Prostate gland (tissue), 2 donors: ENCODE measurements at regions not wholly inside any gene's neighbourhood (a gene's known extent, or its start where the extent isn't known, plus 50 kb on each side); places are given as distances from the start of the nearest gene placed in this dataset.
"Not testable (repeated sequence)": the region's sequence is repeated elsewhere in the genome, so short reads cannot be mapped to it uniquely, and the experiment has no call there.

Source experiments
- DNase-seq: peaks from one replicate; pipeline ENCODE4 v3.0.0-alpha.2; 2019; ENCODE audit warnings: low spot score
- H3K27ac ChIP-seq, 2 donors: fragments of 200-600 bp; sonication (generic); 2 replicates each; pipeline ENCODE4 v1.5.1; 2017 to 2019
- H3K27me3 ChIP-seq: fragments of 200-600 bp; sonication (generic); replicated peaks from 2 replicates; pipeline ENCODE4 v1.5.1; 2019; ENCODE audit not compliant: insufficient read depth
- H3K36me3 ChIP-seq, 2 donors: fragments of 200-600 bp; sonication (generic); 1 replicate in 1 of 2; 2 replicates in 1 of 2; pipeline versions ENCODE4 v1.5.1 to v1.8.1; 2017 to 2019
- H3K4me1 ChIP-seq: fragments of 200-600 bp; sonication (generic); replicated peaks from 2 replicates; pipeline ENCODE4 v1.5.1; 2019
- H3K4me3 ChIP-seq, 2 donors: fragments of 200-600 bp; sonication (generic); 2 replicates each; pipeline ENCODE4 v1.5.1; 2017 to 2019
- H3K9me3 ChIP-seq: fragments of 200-600 bp; sonication (generic); 2 replicates; pipeline ENCODE4 v1.5.1; 2017
- POLR2A ChIP-seq: fragments of 450-650 bp; IDR thresholded peaks from one replicate; pipeline ENCODE4 v1.6.1; 2016; ENCODE audit warnings: antibody characterized with exemption, mild to moderate bottlenecking
- POLR2AphosphoS5 ChIP-seq: sonication (generic); formaldehyde crosslinking; IDR thresholded peaks from one replicate; pipeline ENCODE4 v1.6.1; 2017; ENCODE audit warnings: antibody characterized with exemption
- WGBS: methylation state at CpG from one replicate; pipeline ENCODE4 v1.1.5; 2018; 5-methylcytosine and 5-hydroxymethylcytosine counted together
- intact Hi-C: fragments of 100-400 bp; cut with DNase I; formaldehyde crosslinking; loops from one replicate; pipeline ENCODE4 v1.14.2; 2022
- TF ChIP-seq, protein P1 (sequence below), 4 experiments: fragments of 200-600 bp in 2 of 4; fragments of 450-650 bp in 2 of 4; sonication (generic) in 2 of 4; IDR thresholded peaks; 1 replicate in 3 of 4; 2 replicates in 1 of 4; pipeline ENCODE4 v1.5.1; 2016 to 2019; ENCODE audit warnings: antibody characterized with exemption in 4 of 4, mild to moderate bottlenecking in 2 of 4, moderate library complexity in 2 of 4

DNA sequence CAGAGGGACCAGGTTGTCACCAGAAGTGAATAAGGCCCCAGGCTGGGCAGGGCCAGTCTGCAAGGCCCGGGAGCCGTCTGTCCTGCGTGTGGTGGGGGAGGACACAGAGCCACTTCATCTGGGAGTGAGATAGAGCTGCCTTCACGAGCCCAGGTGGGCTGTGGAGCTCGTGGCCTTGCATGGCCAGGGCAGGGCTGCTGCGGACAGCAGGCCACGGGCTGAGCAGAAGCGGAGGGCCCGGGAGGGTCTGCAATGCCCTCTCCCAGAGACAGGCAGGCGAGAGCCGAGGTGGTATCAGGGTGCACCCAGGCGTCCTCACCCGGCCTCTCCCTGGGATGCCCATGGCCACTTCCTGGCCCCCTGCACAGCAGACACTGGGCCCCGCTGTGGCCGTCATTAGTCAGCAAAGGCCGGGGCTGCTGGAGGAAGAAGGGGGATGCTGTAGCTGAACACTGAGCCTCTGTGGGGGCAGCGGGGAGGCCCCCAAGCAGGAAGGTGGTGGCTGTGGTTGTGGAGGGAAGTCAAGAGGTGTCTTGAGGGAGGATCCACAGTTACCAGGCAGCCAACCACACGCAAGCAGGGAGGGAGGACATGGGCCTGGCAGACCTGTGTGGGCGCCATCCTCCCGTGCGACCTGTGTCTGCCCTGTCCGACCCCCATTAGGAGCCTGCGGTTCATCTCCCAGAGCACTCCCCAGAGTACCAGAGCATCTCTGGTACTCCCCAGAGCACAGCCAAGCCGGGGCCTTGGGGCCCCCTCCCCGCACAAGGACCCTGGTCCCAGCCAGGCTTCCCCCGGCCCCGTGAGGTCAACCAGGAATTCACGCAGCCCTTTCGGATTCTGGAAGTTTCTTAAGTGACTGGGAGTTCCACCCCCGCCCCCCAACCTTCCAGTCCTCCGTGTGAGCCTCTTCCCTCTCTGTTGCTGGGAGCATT lies 1109.5 kb downstream of the BRD1 start:
- Histone ChIP-seq H3K27ac (no peak overlapping the region), H3K4me1 (no peaks in the 10 kb centered on the region), H3K36me3 (no peaks in the 10 kb centered on the region), H3K27me3 (no peaks in the 10 kb centered on the region), H3K4me3 (no peak overlapping the region), H3K9me3 (no peaks in the 10 kb centered on the region)
- DNase-seq: no peak
- WGBS: 93% methylated on average over 31 of the region's 31 CpGs
- TF ChIP-seq, protein P1, sequence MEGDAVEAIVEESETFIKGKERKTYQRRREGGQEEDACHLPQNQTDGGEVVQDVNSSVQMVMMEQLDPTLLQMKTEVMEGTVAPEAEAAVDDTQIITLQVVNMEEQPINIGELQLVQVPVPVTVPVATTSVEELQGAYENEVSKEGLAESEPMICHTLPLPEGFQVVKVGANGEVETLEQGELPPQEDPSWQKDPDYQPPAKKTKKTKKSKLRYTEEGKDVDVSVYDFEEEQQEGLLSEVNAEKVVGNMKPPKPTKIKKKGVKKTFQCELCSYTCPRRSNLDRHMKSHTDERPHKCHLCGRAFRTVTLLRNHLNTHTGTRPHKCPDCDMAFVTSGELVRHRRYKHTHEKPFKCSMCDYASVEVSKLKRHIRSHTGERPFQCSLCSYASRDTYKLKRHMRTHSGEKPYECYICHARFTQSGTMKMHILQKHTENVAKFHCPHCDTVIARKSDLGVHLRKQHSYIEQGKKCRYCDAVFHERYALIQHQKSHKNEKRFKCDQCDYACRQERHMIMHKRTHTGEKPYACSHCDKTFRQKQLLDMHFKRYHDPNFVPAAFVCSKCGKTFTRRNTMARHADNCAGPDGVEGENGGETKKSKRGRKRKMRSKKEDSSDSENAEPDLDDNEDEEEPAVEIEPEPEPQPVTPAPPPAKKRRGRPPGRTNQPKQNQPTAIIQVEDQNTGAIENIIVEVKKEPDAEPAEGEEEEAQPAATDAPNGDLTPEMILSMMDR (IDR thresholded peaks at IDR 0.05): no peak
- no peak for TF ChIP-seq POLR2AphosphoS5
- TF ChIP-seq POLR2A: no peak
- intact Hi-C loops: no loop called here

DNA sequence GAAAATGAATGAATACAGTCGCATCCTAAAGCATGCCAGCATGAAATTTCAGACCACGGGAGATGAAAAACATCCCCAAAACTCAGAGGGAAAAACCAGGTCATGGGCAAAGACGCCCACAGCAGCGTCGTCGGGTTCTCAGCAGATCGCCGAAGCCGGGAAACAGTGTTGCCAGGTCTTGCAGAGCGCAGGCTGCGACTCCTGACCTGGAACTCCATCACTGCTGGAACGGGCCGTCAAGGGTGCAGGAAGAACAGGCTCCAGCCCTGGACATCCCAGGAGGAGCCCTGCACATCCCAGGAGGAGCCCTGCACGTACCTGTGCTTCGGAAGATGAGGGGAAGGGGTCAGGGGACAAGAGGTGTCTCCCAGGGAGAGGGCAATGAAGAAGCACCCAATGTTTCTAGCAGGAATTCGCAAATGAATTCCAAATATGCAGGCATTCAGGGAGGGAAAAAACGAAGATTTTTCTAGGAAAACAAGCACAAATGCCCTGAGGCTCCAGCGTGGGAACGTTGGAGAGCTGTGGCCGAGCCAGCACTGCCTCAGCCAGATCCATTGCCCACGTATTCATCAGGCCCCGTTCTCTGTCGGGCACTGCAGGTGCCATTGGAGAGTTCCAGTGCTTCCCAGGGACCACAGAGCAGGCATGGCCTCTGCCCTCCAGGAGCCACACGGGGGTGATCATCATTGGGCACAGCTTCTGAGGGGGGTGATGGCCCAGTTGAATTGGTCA lies 1110.4 kb downstream of the BRD1 start:
- Histone ChIP-seq H3K27me3 (no peaks in the 10 kb centered on the region), H3K4me3 (no peak overlapping the region), H3K4me1 (no peaks in the 10 kb centered on the region), H3K36me3 (no peaks in the 10 kb centered on the region), H3K9me3 (no peaks in the 10 kb centered on the region), H3K27ac (no peak overlapping the region)
- intact Hi-C loops: no loop called here
- TF ChIP-seq, protein P1 (IDR thresholded peaks at IDR 0.05): no peak
- TF ChIP-seq POLR2A (no peak), POLR2AphosphoS5 (no peak)
- 83% methylated on average over 24 of the region's 24 CpGs for WGBS
- no peak for DNase-seq

DNA sequence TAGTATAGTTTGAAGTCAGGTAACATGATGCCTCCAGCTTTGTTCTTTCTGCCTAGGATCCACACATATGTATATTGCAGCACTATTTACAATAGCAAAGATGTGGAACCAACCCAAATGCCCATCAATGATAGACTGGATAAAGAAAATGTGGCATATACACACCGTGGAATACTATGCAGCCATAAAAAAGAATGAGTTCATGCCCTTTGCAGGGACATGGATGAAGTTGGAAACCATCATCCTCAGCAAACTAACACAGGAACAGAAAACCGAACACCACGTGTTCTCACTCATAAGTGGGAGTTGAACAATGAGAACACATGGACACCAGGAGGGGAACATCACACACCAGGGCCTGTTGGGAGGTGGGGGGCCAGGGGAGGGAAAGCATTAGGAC lies 1111.5 kb downstream of the BRD1 start:
- H3K9me3 ChIP-seq, H3K27ac ChIP-seq, H3K4me1 ChIP-seq, intact Hi-C loops, DNase-seq, H3K27me3 ChIP-seq, H3K36me3 ChIP-seq, H3K4me3 ChIP-seq: not testable (repeated sequence)
- 81% methylated on average over 3 of the region's 3 CpGs for WGBS

GRCh38 chr22:48715511-48715910 lies 1112.2 kb downstream of the BRD1 start:
- H3K4me1 ChIP-seq: no peaks in the 10 kb centered on the region
- H3K4me3 ChIP-seq: no peak overlapping the region
- H3K36me3 ChIP-seq: no peaks in the 10 kb centered on the region
- no peaks in the 10 kb centered on the region for H3K9me3 ChIP-seq
- intact Hi-C loops: no loop called here
- 95% methylated on average over 4 of the region's 4 CpGs for whole genome bisulfite sequencing
- no peaks in the 10 kb centered on the region for H3K27me3 ChIP-seq
- H3K27ac ChIP-seq: no peak overlapping the region
- no peak for DNase-seq
- TF ChIP-seq POLR2A (no peak), POLR2AphosphoS5 (no peak)
- TF ChIP-seq, protein P1 (IDR thresholded peaks at IDR 0.05): no peak

DNA sequence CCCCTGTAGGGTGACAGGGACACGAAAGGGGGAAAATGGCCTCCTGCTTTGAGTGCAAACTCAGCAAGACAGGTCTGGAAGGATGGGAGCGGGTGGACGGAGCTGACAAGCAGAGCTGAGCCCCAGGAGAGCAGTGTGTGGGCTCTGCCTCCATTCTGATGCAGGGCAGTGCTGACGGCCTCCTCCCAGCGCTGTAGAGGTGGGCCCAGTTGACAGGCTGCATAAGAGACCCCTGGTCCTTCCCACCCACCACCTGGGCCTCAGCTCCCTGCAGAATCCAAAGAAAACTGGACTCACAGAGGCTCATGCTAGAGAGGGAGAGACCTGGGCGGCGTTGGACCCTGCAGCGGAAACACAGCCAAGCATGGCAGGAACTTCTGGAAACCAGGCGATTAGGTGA lies 1113.4 kb downstream of the BRD1 start:
- Histone ChIP-seq H3K4me3 (no peak overlapping the region), H3K27me3 (no peaks in the 10 kb centered on the region), H3K9me3 (no peaks in the 10 kb centered on the region), H3K36me3 (no peaks in the 10 kb centered on the region), H3K4me1 (no peaks in the 10 kb centered on the region), H3K27ac (no peak overlapping the region)
- no peak for DNase-seq
- 99% methylated on average over 9 of the region's 9 CpGs for WGBS
- intact Hi-C loops: no loop called here
- TF ChIP-seq POLR2AphosphoS5: no peak
- no peak for TF ChIP-seq POLR2A
- TF ChIP-seq, protein P1 (IDR thresholded peaks at IDR 0.05): no peak
